DMS 273 (cell line): ENCODE measurements at regions not wholly inside any gene's neighbourhood (a gene's known extent, or its start where the extent isn't known, plus 50 kb on each side); places are given as distances from the start of the nearest gene placed in this dataset.
"Not testable (repeated sequence)": the region's sequence is repeated elsewhere in the genome, so short reads cannot be mapped to it uniquely, and the experiment has no call there.

Experiments used
- DNase-seq: peaks from one replicate; lab custom pipeline; 2025; ENCODE audit not compliant: unreplicated experiment; lab: John Stamatoyannopoulos, UW

DNA sequence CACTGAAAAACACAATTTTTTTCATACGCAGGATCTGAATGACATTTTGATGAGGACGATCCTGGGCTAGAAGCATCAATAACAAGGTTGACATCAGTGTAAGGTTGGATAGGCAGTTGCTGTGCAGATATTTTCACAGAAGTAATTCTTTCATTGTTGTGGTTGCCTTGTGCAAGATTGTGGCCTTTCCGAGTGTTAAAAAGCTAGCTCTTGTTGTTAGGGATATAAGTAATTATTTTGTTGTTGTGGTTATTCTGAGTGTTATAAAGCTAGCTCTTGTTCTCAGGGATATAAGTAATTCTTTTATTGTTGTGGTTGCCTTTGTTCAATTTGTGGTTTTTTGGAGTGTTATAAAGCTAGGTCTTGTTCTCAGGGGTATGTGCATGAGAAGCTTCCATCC lies 637.4 kb downstream of the TMEM121 start:
- not testable (repeated sequence) for DNase-seq

DNA sequence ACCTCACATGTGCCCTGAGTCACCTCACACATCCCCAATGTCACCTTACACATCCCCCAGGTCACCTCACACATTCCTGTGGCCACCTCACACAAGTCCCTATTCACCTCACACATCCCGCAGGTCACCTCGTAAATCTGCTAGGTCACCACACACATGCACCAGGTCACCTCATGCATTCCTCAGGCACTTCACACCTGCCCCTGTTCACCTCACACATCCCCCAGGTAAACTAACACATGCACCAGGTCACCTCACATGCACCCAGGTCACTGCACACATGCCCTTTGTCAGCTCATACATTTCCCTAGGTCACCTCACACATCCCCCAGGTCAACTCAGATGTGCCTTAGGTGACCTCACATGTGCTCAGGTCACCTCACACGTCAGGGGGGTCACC lies 639.8 kb downstream of the TMEM121 start:
- no peak for DNase-seq

DNA sequence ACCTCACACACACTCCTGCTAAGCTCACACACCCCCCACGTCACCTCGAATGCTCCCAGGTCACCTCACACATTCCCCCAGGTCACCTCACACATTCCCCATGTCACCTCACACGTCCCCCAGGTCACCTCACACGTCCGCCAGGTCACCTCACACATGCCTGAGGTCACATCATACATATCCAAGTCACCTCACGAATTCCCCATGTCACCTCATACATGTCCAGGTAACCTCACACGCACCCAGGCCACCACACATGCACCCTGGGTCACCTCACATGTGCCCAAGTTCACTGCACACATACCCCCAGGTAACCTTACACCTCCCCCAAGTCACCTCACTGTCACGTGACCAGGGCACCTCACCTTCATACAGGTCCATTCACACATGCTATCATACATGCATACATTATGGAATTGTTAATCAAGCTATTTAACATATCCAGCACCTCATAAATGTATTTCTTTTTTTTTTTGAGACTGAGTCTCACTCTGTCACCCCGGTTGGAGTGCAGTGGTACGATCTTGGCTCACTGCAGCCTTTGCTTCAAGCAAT lies 640.3 kb downstream of the TMEM121 start:
- no peak for DNase-seq

DNA sequence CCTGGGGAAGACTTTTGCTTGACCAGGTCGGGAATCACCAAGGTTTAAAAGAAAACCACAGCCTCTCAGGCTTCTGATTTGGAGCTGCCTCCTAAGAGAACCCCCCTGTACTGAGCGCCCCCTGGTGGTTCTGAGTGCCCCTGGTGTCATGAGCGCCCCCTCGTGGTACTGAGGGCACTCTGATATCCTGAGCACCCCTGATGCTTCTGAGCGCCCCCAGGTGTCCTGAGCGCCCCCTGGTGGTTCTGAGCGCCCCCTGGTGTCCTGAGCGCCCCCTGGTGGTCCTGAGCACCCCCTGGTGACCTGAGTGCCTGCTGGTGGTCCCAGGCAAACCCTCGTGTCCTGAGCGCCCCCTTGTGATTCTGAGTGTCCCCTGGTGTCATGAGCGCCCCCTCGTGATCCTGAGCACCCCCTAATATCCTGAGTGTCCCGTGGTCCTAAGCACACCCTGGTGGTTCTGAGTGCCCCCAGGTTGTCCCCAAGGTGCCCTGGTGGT lies 643.8 kb downstream of the TMEM121 start:
- DNase-seq: peak; percentile 71

DNA sequence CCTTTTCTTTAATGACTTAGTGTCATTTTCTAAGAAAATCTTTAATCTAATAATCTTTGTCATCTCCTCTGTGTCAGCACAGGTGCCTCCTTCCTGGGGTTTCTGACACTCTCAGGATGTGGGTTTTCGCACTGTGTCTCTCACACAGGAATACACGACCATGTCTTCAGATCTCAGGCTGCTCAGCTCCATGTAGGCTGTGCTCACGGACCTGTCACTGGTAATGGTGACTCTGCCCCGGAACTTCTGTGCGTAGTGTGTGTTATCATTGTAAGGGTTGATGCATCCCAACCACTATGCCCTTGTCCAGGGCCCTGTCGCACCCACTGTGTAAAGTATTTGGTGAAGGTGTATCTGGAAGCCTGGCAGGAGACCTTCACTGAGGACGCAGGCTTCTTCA lies 647.8 kb downstream of the TMEM121 start:
- DNase-seq: no peak

DNA sequence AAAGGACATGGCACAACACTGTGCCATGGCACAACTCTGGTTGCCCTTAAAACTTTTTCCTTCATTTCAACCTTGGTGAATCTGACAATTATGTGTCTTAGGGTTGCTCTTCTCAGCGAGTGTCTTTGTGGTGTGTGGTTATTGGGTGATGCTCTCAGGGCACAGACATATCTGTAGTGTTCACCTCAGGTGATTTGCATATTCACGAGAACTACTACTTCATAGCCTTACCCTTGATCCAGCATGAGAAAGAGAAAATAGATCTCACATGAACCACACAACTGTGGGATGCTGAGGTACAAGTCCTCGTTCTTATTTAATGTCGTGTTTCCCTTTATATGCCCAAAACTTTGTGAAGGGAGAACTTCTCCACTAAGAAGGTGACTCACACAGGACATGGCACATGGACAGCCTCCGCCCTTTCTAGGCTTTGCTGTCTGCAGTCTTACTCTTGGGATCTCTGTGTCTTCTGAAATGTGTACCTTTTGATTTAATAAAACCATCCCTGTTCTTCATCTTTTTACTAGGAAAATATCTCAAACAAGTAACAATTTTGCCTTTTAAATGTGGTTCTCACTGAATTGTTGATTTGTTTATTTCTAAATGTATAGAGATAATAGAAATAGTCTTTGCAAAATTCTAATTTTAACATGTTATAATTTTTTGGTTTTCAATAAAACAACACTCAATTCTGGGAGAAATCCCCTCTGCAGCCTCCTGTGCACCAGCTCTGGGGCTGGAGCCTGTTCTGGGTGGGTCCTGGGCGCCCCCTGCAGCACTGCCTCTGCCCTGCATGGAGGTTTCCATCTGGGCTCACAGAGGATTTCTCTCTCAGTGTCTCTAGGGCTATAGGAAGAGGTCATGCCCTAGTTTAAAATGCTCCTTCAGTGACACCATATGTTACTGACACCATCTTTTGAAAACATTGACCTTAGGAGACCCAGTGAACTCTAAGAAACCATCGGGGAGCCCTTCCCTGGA lies 651.2 kb downstream of the TMEM121 start:
- DNase-seq: not testable (repeated sequence)

DNA sequence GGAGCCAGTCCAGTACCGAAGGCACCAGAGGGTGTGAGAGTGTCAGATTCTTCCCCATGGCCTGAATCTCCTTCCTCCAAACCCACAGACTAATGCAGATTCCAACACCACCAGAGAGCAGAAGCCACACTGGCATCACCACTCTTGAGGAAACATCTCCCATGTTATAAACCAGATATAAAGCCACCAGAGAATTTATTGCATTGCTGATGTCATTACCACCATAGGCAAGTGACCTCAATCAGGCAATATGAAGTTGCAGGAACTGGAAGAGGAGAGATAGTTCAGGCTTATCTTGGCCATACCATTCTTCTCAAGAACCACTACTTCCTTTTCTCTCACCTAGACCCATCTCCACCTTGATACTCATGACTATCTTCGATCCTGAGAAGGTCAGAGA lies 653.4 kb downstream of the TMEM121 start:
- DNase-seq: no peak

DNA sequence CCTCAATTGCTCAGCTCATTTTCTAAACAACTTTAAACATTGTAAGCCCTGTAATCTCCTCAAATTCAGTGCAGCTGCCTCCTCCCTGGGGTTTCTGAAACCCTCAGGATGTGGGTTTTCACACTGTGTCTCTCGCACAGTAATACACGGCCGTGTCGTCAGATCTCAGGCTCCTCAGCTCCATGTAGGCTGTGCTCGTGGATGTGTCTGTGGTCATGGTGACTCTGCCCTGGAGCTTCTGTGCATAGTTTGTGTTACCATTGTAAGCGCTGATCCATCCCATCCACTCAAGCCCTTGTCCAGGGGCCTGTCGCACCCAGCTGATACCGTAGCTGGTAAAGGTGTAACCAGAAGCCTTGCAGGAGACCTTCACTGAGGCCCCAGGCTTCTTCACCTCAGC lies 658.4 kb downstream of the TMEM121 start:
- DNase-seq: not testable (repeated sequence)

DNA sequence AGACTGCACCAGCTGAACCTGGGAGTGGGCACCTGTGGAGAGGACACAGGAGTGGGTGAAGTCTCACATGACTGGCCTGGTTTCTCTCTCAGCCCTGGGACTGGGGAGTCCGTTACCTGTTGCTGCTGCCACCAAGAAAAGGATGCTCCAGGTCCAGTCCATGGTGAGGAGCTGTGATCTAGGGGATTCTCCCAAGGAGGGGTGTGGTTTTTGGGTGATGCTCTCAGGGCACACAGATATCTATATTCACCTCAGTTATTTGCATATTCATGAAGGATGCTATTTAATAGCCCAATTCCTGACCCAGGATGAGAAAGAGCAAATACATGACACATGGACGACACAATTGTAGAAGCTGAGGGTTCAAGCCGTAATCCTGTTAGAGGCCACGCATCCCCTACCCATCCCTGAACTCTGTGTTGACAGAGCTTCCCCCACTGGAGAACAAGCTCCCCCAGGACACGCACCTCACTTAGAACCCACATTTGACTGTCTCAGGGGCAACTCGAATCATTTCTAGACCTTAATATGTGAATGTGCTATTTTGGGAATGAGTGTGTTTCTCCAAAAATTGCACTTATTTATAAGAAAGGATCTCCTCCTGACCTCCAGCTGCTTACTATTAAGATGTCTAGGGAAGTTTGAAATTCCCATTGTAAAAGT lies 658.9 kb downstream of the TMEM121 start:
- DNase-seq: not testable (repeated sequence)

DNA sequence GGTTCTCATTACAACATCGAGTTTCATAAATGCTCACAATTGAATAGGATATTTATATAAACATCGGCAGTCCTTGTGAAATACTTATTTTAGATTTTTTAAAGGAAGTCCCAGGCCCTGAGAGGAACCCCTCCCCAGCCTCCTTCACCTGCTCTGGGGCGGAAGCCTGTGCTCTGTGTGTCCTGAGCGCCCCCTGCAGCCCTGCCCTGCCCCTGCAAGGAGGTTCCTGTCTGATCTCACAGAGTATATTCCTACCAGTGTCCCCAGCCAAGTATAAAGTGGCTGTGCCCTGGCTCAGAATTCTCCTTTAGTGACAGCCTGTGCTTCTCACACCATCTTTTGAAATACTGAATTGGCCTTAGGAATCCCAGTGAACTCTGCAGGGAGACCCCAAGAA lies 659.5 kb downstream of the TMEM121 start:
- peak; percentile 16 for DNase-seq

DNA sequence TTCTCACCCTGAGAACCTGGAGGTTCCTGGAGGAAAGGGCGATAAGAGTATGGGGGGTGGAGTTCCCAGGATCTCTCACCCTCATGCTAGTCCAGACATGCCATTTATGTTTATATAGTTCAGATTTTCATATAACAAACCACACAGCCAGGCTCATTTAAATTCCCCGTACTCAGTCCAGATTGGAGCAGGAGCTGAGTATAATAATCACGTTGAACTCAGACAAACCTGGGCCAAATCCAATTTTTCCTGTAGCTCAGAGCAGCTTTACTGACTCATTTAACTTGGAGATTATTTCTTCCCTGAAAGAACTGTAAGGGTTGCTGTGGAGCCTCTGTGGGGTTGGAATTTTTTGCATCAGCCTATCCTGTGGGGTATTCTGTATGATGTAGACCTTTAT lies 660.8 kb downstream of the TMEM121 start:
- DNase-seq: no peak

DNA sequence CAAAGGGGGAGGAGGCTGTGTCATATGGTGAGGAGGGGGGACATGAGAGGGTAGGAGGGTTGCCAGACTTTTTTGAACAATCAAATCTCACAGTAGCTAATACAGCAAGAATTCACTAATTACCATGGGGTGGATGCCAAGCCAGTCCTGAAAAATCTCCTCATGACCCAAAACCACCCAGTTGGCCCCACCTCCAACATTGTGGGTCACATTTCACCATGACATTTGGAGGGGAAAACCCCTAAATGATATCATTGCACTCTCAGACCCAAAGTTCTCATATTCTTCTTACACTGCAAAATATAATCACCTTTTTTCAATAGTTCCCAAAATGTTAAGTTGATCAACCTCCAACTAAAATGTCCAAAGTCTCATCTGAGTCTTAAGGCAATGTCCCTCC lies 666.3 kb downstream of the TMEM121 start:
- DNase-seq: not testable (repeated sequence)

DNA sequence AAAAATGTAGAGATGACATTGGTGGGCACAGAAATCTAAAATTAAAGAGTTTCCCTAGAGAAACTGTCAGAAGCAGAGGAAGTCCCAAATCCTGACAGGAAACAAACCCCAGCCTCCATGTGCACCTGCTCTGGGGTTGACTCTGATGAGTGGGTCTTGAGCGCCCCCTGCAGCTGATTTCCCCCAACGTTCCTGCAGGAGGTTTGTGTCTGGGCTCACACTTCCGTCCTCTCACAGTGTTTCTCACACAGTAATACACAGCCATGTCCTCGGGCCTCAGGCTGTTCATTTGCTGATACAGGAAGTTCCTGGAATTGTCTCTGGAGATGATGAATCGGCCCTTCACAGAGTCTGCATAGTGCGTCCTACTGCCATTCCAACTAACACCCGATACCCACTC lies 670.1 kb downstream of the TMEM121 start:
- DNase-seq: peak; percentile 15

DNA sequence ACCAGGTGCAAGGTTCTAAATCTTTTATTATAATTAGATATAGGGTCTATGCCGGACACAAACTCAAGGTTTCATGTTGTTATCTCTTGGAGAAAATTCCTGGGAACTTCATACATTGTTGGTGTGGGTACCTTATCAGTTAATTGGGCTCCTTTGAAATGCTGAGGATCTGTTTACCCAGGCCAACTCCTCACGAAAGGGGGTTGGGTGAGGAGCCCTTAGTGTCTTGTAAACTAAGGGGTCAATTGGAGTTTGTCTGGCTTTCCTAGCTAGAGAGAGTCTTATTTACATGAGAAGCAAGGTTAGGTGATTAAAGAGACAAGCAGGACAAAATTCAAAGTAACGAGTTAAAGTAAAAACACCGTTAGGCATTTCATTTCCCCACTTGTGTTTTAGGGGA lies 670.9 kb downstream of the TMEM121 start:
- not testable (repeated sequence) for DNase-seq

DNA sequence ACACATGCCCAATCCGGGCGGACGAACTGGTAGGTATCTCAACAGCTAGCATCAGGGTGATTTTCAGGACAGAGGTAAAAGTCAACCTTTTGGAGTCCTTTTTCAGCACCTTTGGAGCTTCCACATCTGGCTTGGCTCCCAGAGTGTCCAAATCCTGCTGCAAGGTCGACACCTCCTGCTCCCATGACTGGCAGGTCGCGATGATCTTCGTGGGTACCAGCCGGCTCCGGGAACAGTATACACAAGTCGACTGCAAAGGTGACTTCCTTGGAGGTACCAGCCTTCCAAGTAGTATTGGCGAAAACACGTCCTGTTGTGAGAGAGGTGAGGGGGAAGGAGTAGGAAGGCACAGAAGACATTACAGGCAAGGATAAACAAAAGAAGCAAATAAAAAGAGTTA lies 672.7 kb downstream of the TMEM121 start:
- DNase-seq: no peak

DNA sequence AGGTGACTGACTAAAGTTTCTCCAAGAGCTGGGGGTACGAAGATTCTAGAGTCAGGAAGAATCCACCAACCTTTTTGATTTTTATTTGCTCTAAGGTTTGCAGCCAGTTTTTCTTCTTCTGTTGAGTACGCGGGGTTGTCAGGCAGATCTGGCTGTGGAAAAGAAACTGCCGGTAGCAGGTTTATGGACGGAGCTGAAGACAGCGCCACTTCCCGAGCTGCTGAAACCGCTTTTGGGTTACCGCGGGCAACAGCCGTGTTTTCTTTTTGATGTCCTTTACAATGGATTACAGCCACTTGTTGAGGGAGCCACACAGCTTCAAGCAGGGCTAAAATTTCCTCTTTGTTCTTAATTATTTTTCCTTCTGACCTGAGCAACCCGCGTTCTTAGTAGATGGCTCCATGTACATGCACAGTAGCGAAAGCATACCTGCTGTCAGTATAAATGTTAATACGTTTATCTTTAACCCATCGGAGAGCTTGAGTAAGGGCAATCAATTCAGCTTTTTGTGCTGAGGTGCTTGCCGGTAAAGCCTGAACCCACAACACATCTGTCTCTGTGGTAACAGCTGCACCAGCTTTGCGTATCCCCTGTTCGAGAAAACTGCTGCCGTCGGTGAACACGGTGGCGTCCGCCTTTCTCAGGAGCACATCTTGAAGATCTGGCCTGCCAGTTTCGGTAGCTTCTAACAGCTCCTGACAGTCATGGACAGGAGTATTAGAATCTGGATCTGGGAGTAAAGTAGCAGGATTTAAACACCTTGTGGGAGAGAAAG lies 674.3 kb downstream of the TMEM121 start:
- DNase-seq: no peak

DNA sequence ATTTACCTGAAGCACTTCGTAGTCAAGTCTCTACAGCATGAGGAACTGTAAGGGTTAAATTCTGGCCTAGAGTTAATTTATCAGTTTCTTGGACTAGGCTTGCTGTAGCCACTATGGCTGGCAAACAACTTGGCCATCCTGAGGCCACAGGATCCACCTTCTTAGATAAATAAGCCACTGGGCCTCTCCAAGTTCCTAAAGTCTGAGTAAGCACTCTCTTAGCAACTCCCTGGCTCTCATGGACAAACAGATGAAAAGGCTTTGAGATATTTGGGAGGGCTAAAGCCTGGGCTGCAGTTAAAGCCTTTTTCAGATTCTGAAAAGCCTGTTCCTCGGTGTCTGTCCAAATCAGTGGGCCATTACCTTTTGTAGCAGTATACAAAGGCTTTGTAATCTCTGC lies 675.0 kb downstream of the TMEM121 start:
- DNase-seq: no peak

DNA sequence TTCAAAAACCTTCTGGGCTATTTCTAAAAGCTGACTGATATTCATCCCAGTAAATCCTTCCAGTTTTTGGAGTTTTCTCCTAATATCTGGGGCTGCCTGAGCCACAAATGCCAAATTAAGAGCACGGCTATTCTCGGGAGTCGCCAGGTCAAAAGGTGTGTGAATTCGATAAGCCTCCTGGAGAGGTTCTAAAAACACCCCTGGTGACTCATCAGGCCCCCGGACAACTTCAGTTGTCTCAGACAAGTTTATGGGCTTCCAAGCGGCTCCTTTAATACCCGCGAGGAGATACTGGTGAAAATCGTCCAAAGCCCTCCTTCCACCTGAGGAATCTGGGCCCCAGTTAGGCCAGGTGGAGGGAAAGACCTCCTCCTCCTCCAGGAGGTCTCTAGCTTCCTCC lies 677.1 kb downstream of the TMEM121 start:
- DNase-seq: no peak

DNA sequence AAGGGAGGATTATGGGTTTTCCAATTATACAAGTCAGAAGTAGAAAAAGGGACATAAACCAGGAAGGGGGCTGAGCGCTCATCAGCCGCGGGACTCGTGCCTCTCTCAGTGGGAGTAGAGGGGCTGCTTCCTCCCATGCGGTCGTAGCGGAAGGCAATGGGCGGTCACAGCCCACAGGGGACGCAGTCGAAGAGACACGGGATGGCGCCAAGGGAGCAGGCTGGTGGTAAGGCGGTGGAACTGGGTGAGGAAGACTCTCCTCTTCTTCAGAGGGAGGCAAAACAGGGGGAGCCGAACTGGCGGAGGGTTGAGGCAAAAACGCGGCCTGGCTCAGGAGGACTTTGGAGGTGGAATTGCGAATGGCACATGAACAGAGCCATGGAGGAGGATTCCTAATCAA lies 677.7 kb downstream of the TMEM121 start:
- no peak for DNase-seq

DNA sequence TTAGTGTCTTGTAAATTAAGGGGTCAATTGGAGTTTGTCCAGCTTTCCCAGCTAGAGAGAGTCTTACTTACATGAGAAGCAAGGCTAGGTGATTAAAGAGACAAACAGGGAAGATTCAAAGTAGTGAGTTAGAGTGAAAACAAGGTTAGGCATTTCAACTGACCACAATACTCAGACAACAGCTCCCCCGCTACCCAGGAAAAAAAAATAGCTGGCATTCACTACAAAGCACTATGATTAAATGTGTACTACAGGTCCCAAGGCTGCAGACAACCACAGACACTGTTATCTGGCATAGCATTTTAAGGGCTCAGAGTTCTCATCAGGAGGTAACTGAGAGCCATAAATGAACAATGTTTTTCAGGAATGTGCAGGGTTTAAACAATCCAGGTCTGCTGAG lies 680.9 kb downstream of the TMEM121 start:
- DNase-seq: no peak

DNA sequence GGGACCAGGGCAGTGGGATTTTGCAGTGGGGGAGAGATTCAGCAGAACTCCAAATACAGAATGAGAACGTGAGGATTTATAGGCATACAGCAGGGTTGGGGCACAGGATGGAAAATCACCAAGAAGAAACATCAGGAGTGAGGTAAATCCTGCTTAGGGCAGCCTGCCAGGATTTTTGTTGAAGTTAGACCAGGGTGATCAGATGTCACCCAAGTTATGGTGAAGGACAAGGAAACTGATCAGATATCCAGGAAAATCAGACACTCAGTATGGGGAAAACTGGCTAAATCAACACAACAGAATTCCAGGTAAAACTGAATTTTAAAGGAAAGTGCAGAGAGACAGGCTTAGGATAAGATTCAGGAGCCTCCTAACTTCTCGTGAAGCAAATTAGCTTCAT lies 682.4 kb downstream of the TMEM121 start:
- no peak for DNase-seq
